Activated CD8-positive, alpha-beta memory T cell treated with anti-CD3 and anti-CD28 coated beads for 36 hours (primary cell): ENCODE measurements at regions not wholly inside any gene's neighbourhood (a gene's known extent, or its start where the extent isn't known, plus 50 kb on each side); places are given as distances from the start of the nearest gene placed in this dataset.

ENCODE experiments used
- CTCF ChIA-PET: fragments of 350-600 bp; sonication (Branson Sonifier 250); formaldehyde crosslinking; loops from one replicate; lab custom pipeline; 2021; ENCODE audit warnings: antibody characterized with exemption; lab: Charles Lee
- POLR2A ChIA-PET: fragments of 350-600 bp; sonication (Branson Sonifier 250); formaldehyde crosslinking; loops from one replicate; lab custom pipeline; 2021; ENCODE audit warnings: antibody characterized with exemption; lab: Charles Lee

- POLR2A ChIA-PET, result no interaction called here
- CTCF ChIA-PET, result interaction anchor here (0.9 to 1.2 kb wide), 2 partner anchors 88 to 186 kb away, joined by 3 read pairs; partner anchors contain the start of gene ZW10
Measured at GRCh38 chr11:113587308-113587739, 112.1 kb upstream of the DRD2 start.

- CTCF ChIA-PET, result no interaction called here
- POLR2A ChIA-PET, result no interaction called here
Measured at GRCh38 chr11:113584371-113584770, 109.2 kb upstream of the DRD2 start.

GRCh38 chr11:113581713-113582112 lies 106.5 kb upstream of the DRD2 start:
- POLR2A ChIA-PET, result no interaction called here
- CTCF ChIA-PET, result no interaction called here

- POLR2A ChIA-PET, result no interaction called here
- CTCF ChIA-PET, result no interaction called here
Measured at GRCh38 chr11:113579292-113579940, 104.2 kb upstream of the DRD2 start.

GRCh38 chr11:113578715-113579250 lies 103.6 kb upstream of the DRD2 start:
- ChIA-PET CTCF (no interaction called here), POLR2A (no interaction called here)

- CTCF ChIA-PET, result no interaction called here
- POLR2A ChIA-PET, result no interaction called here
Measured at GRCh38 chr11:113578033-113578380, 102.8 kb upstream of the DRD2 start.

- CTCF ChIA-PET, result no interaction called here
- POLR2A ChIA-PET, result no interaction called here
Measured at GRCh38 chr11:113577356-113578032, 102.3 kb upstream of the DRD2 start.

- ChIA-PET POLR2A (no interaction called here), CTCF (interaction anchor here (0.7 to 1.2 kb wide), 2 partner anchors 29 to 101 kb away, joined by 3 to 4 read pairs; no protein-coding TSS in a partner anchor)
Measured at GRCh38 chr11:113574586-113574985, 99.4 kb upstream of the DRD2 start.

- ChIA-PET POLR2A (no interaction called here), CTCF (interaction anchor here (0.7 kb wide), 1 partner anchor 101 kb away, joined by 3 read pairs; no protein-coding TSS in a partner anchor)
Measured at GRCh38 chr11:113574171-113574570, 99.0 kb upstream of the DRD2 start.

- ChIA-PET POLR2A (no interaction called here), CTCF (no interaction called here)
Measured at GRCh38 chr11:113572136-113572735, 97.0 kb upstream of the DRD2 start.

- CTCF ChIA-PET, result no interaction called here
- POLR2A ChIA-PET, result interaction anchor here (0.6 kb wide), 1 partner anchor 256 kb away, joined by 3 read pairs; no protein-coding TSS in a partner anchor
Measured at GRCh38 chr11:113571531-113571930, 96.3 kb upstream of the DRD2 start.

GRCh38 chr11:113570906-113571305 lies 95.7 kb upstream of the DRD2 start:
- CTCF ChIA-PET, result no interaction called here
- POLR2A ChIA-PET, result interaction anchor here (0.6 kb wide), 1 partner anchor 255 kb away, joined by 3 read pairs; no protein-coding TSS in a partner anchor

GRCh38 chr11:113569391-113569790 lies 94.2 kb upstream of the DRD2 start:
- ChIA-PET POLR2A (no interaction called here), CTCF (no interaction called here)

- ChIA-PET CTCF (no interaction called here), POLR2A (no interaction called here)
Measured at GRCh38 chr11:113568566-113568965, 93.4 kb upstream of the DRD2 start.

- CTCF ChIA-PET, result no interaction called here
Measured at GRCh38 chr11:113567867-113568544, 92.8 kb upstream of the DRD2 start.

GRCh38 chr11:113567097-113567496 lies 91.9 kb upstream of the DRD2 start:
- POLR2A ChIA-PET, result no interaction called here
- CTCF ChIA-PET, result no interaction called here

More at GRCh38 chr11:113567867-113568544, 92.8 kb upstream of the DRD2 start:
- POLR2A ChIA-PET, result no interaction called here

GRCh38 chr11:113564527-113565130 lies 89.4 kb upstream of the DRD2 start:
- ChIA-PET POLR2A (no interaction called here), CTCF (no interaction called here)

- POLR2A ChIA-PET, result no interaction called here
- CTCF ChIA-PET, result no interaction called here
Measured at GRCh38 chr11:113563766-113564526, 88.7 kb upstream of the DRD2 start.
